GM23248 (cell line): ENCODE measurements at regions not wholly inside any gene's neighbourhood (a gene's known extent, or its start where the extent isn't known, plus 50 kb on each side); places are given as distances from the start of the nearest gene placed in this dataset.

Source experiments
- DNase-seq: peaks from one replicate; pipeline ENCODE4 v3.0.0-alpha.2; 2015
- H2AFZ ChIP-seq: fragments of 200-600 bp; sonication (generic); 2 replicates; pipeline ENCODE4 v1.6.1; 2016; ENCODE audit warnings: antibody characterized with exemption
- H3F3A ChIP-seq: fragments of 200-600 bp; sonication (generic); 2 replicates; pipeline ENCODE4 v1.6.1; 2016; ENCODE audit warnings: mild to moderate bottlenecking, antibody characterized with exemption, mixed run types; ENCODE audit not compliant: insufficient read depth
- H3K27ac ChIP-seq: fragments of 200-600 bp; sonication (generic); 2 replicates; pipeline ENCODE4 v1.5.1; 2016; ENCODE audit warnings: mild to moderate bottlenecking
- H3K27me3 ChIP-seq: fragments of 200-600 bp; sonication (generic); replicated peaks from 2 replicates; pipeline ENCODE4 v1.6.1; 2016; ENCODE audit warnings: mild to moderate bottlenecking; ENCODE audit not compliant: insufficient read depth
- H3K36me3 ChIP-seq: fragments of 200-600 bp; sonication (generic); 2 replicates; pipeline ENCODE4 v1.6.1; 2016; ENCODE audit warnings: low read depth, mild to moderate bottlenecking
- H3K4me1 ChIP-seq: fragments of 200-600 bp; sonication (generic); 2 replicates; pipeline ENCODE4 v1.6.1; 2016; ENCODE audit warnings: mild to moderate bottlenecking; ENCODE audit not compliant: insufficient read depth
- H3K4me2 ChIP-seq: fragments of 200-600 bp; sonication (generic); one replicate; pipeline ENCODE4 v1.6.1; 2016; ENCODE audit warnings: mild to moderate bottlenecking; ENCODE audit not compliant: unreplicated experiment
- H3K4me3 ChIP-seq: fragments of 200-600 bp; sonication (generic); 2 replicates; pipeline ENCODE4 v1.5.1; 2016; ENCODE audit warnings: mild to moderate bottlenecking
- H3K79me2 ChIP-seq: fragments of 200-600 bp; sonication (generic); 2 replicates; pipeline ENCODE4 v1.6.1; 2016; ENCODE audit warnings: mild to moderate bottlenecking; ENCODE audit not compliant: insufficient read depth
- H3K9ac ChIP-seq: fragments of 200-600 bp; sonication (generic); 2 replicates; pipeline ENCODE4 v1.6.1; 2016; ENCODE audit warnings: mild to moderate bottlenecking
- H3K9me2 ChIP-seq: fragments of 200-600 bp; sonication (generic); 2 replicates; pipeline ENCODE4 v1.6.1; 2016; ENCODE audit warnings: mixed run types, mild to moderate bottlenecking, moderate library complexity; ENCODE audit not compliant: insufficient read depth
- H3K9me3 ChIP-seq: fragments of 200-600 bp; sonication (generic); one replicate; pipeline ENCODE4 v1.6.1; 2017; ENCODE audit warnings: low read depth
- H4K20me1 ChIP-seq: fragments of 200-600 bp; sonication (generic); 2 replicates; pipeline ENCODE4 v1.6.0; 2016; ENCODE audit not compliant: insufficient read depth
- EZH2 ChIP-seq: fragments of 200-600 bp; sonication (generic); IDR thresholded peaks from 2 replicates; pipeline ENCODE4 v1.6.1; 2018; ENCODE audit warnings: antibody characterized with exemption, mild to moderate bottlenecking; ENCODE audit not compliant: insufficient read depth, poor library complexity, severe bottlenecking
- EZH2phosphoT487 ChIP-seq: fragments of 200-600 bp; sonication (generic); IDR thresholded peaks from 2 replicates; pipeline ENCODE4 v1.6.1; 2018; ENCODE audit warnings: antibody characterized with exemption, moderate library complexity, mild to moderate bottlenecking, low read depth; ENCODE audit not compliant: insufficient read depth
- WGBS, 2 experiments: methylation state at CpG; one replicate each; pipeline ENCODE4 v1.1.6; 2015 to 2017; ENCODE audit warnings: low lambda C conversion rate in 2 of 2, low coverage in 1 of 2; ENCODE audit errors: missing lambda C conversion rate in 2 of 2; 5-methylcytosine and 5-hydroxymethylcytosine counted together
- in situ Hi-C: fragments of 300-500 bp; cut with MboI; formaldehyde crosslinking; loops from 2 replicates; pipeline ENCODE4 v1.15.0; 2020

- Histone ChIP-seq H3K9me3 (no peaks in the 10 kb centered on the region), H3K27me3 (no peaks in the 10 kb centered on the region), H3K27ac (no peak overlapping the region), H3K79me2 (no peaks in the 10 kb centered on the region), H3K9me2 (no peaks in the 10 kb centered on the region), H3K4me3 (no peak overlapping the region), H2AFZ (no peak overlapping the region), H4K20me1 (no peaks in the 10 kb centered on the region), H3K9ac (no peak overlapping the region), H3F3A (no peaks in the 10 kb centered on the region), H3K36me3 (no peaks in the 10 kb centered on the region), H3K4me2 (no peak overlapping the region), H3K4me1 (peaks cover 6% of the 10 kb centered on the region)
- WGBS, 2 experiments = 89% methylated on average over 8 of the region's 8 CpGs
- in situ Hi-C loops = no loop called here
- no peak for DNase-seq
- no peak for TF ChIP-seq EZH2phosphoT487
- no peak for TF ChIP-seq EZH2
Observed at GRCh38 chr2:118473846-118474540, 373.5 kb downstream of the EN1 start.

- H3F3A ChIP-seq = no peaks in the 10 kb centered on the region
- no peaks in the 10 kb centered on the region for H3K9me2 ChIP-seq
- no peak overlapping the region for H3K4me3 ChIP-seq
- peak; percentile 43 for DNase-seq
- no peak overlapping the region for H3K27ac ChIP-seq
- no peaks in the 10 kb centered on the region for H4K20me1 ChIP-seq
- H3K79me2 ChIP-seq = no peaks in the 10 kb centered on the region
- no peak overlapping the region for H3K9ac ChIP-seq
- 22 to 28% methylated on average over 5 of the region's 5 CpGs for WGBS, 2 experiments
- peaks cover 6% of the 10 kb centered on the region for H3K4me1 ChIP-seq
- in situ Hi-C loops = no loop called here
- TF ChIP-seq EZH2 (no peak), EZH2phosphoT487 (no peak)
- H3K4me2 ChIP-seq = peak overlapping the region; percentile 14
- H3K9me3 ChIP-seq = no peaks in the 10 kb centered on the region
- no peaks in the 10 kb centered on the region for H3K36me3 ChIP-seq
- no peak overlapping the region for H2AFZ ChIP-seq
- no peaks in the 10 kb centered on the region for H3K27me3 ChIP-seq
Observed at GRCh38 chr2:118473241-118473640, 374.2 kb downstream of the EN1 start.

GRCh38 chr2:118470297-118470696 is 377.2 kb downstream of the EN1 start:
- Histone ChIP-seq H4K20me1 (no peaks in the 10 kb centered on the region), H3K27me3 (no peaks in the 10 kb centered on the region), H3K27ac (no peak overlapping the region), H3K79me2 (no peaks in the 10 kb centered on the region), H3K9me3 (no peaks in the 10 kb centered on the region), H3K4me2 (no peak overlapping the region), H3F3A (no peaks in the 10 kb centered on the region), H3K4me1 (peaks cover 6% of the 10 kb centered on the region), H3K4me3 (no peak overlapping the region), H3K36me3 (no peaks in the 10 kb centered on the region), H2AFZ (no peak overlapping the region), H3K9ac (no peak overlapping the region), H3K9me2 (no peaks in the 10 kb centered on the region)
- no peak for DNase-seq
- no peak for TF ChIP-seq EZH2phosphoT487
- no peak for TF ChIP-seq EZH2
- in situ Hi-C loops = no loop called here
- 42 to 44% methylated on average over 3 to 4 of the region's 4 CpGs for WGBS, 2 experiments

- in situ Hi-C loops = no loop called here
- Histone ChIP-seq H3K9me3 (no peaks in the 10 kb centered on the region), H3K27ac (no peak overlapping the region), H3F3A (no peaks in the 10 kb centered on the region), H2AFZ (no peak overlapping the region), H3K4me1 (peaks cover 6% of the 10 kb centered on the region), H3K4me2 (no peak overlapping the region), H3K27me3 (no peaks in the 10 kb centered on the region), H3K4me3 (no peak overlapping the region), H3K9me2 (no peaks in the 10 kb centered on the region), H3K79me2 (no peaks in the 10 kb centered on the region), H3K36me3 (no peaks in the 10 kb centered on the region), H3K9ac (no peak overlapping the region), H4K20me1 (no peaks in the 10 kb centered on the region)
- no peak for DNase-seq
- 79 to 81% methylated on average over 6 of the region's 6 CpGs for WGBS, 2 experiments
- TF ChIP-seq EZH2 (no peak), EZH2phosphoT487 (no peak)
Observed at GRCh38 chr2:118469103-118469502, 378.3 kb downstream of the EN1 start.
